C4-2B (cell line): ENCODE measurements at regions not wholly inside any gene's neighbourhood (a gene's known extent, or its start where the extent isn't known, plus 50 kb on each side); places are given as distances from the start of the nearest gene placed in this dataset.

Source experiments
- H3K27ac ChIP-seq: fragments of 450-650 bp; 2 replicates; pipeline ENCODE4 v1.5.1; 2017
- CTCF ChIP-seq: fragments of 450-650 bp; conservative IDR thresholded peaks from 2 replicates; pipeline ENCODE4 v1.5.1; 2017; ENCODE audit warnings: mild to moderate bottlenecking
- ZFX ChIP-seq: fragments of 450-650 bp; IDR thresholded peaks from 2 replicates; pipeline ENCODE4 v1.6.1; 2017

GRCh38 chr10:29735628-29736365 lies 101.0 kb upstream of the SVIL start:
- peak overlapping the region; percentile 43 for H3K27ac ChIP-seq
- peak; percentile 96 for TF ChIP-seq CTCF
- no peak; the same call in 1 of the 2 replicates for TF ChIP-seq ZFX

GRCh38 chr10:29734962-29735627 lies 100.3 kb upstream of the SVIL start:
- TF ChIP-seq CTCF: no peak
- peak; percentile 56 for TF ChIP-seq ZFX

GRCh38 chr10:29734640-29734961 lies 99.8 kb upstream of the SVIL start:
- no peak for TF ChIP-seq CTCF
- no peak for TF ChIP-seq ZFX
- H3K27ac ChIP-seq: no peak overlapping the region

More at GRCh38 chr10:29734962-29735627, 100.3 kb upstream of the SVIL start:
- peak overlapping the region; percentile 43 for H3K27ac ChIP-seq

GRCh38 chr10:29733323-29733722 lies 98.6 kb upstream of the SVIL start:
- no peak overlapping the region for H3K27ac ChIP-seq
- TF ChIP-seq ZFX (no peak), CTCF (no peak)

GRCh38 chr10:29732918-29733317 lies 98.1 kb upstream of the SVIL start:
- TF ChIP-seq ZFX (no peak), CTCF (no peak)
- H3K27ac ChIP-seq: no peak overlapping the region

- TF ChIP-seq CTCF: no peak
- TF ChIP-seq ZFX: no peak
Observed at GRCh38 chr10:29731760-29732159, 97.0 kb upstream of the SVIL start.

GRCh38 chr10:29730969-29731368 lies 96.2 kb upstream of the SVIL start:
- H3K27ac ChIP-seq: no peak overlapping the region
- TF ChIP-seq CTCF (no peak), ZFX (no peak)

More at GRCh38 chr10:29731760-29732159, 97.0 kb upstream of the SVIL start:
- no peak overlapping the region for H3K27ac ChIP-seq
